Stimulated activated CD8-positive, alpha-beta memory T cell treated with anti-CD3 and anti-CD28 coated beads, Interleukin-4, amount 100 ng/mL, for 48 hours (primary cell): ENCODE measurements at regions not wholly inside any gene's neighbourhood (a gene's known extent, or its start where the extent isn't known, plus 50 kb on each side); places are given as distances from the start of the nearest gene placed in this dataset.
A peak's percentile ranks its signal among the peaks of the same experiment; 100 is the strongest.
"Not testable (repeated sequence)": the region's sequence is repeated elsewhere in the genome, so short reads cannot be mapped to it uniquely, and the experiment has no call there.

Source experiments
- DNase-seq: peaks from one replicate; pipeline ENCODE4 v3.0.0-alpha.2; 2020

GRCh38 chr18:60007661-60008060, 107.9 kb downstream of the PMAIP1 start:
- no peak for DNase-seq

GRCh38 chr18:60003610-60004185, 103.9 kb downstream of the PMAIP1 start:
- no peak for DNase-seq

- DNase-seq: peak; percentile 41
These were observed 96.7 kb downstream of the PMAIP1 start for GRCh38 chr18:59996370-59996966.

GRCh38 chr18:59994357-59994756, 94.6 kb downstream of the PMAIP1 start:
- no peak for DNase-seq

GRCh38 chr18:59993560-59993959, 93.8 kb downstream of the PMAIP1 start:
- no peak for DNase-seq

GRCh38 chr18:59990121-59990823, 90.5 kb downstream of the PMAIP1 start:
- no peak for DNase-seq

GRCh38 chr18:59988098-59988706, 88.4 kb downstream of the PMAIP1 start:
- DNase-seq: peak; percentile 67

- no peak for DNase-seq
These were observed 87.3 kb downstream of the PMAIP1 start for GRCh38 chr18:59987102-59987501.

- no peak for DNase-seq
These were observed 86.3 kb downstream of the PMAIP1 start for GRCh38 chr18:59986139-59986538.

GRCh38 chr18:59985289-59985688, 85.5 kb downstream of the PMAIP1 start:
- DNase-seq: no peak

- no peak for DNase-seq
These were observed 83.7 kb downstream of the PMAIP1 start for GRCh38 chr18:59983506-59983905.

- DNase-seq: no peak
These were observed 80.4 kb downstream of the PMAIP1 start for GRCh38 chr18:59980188-59980637.

- no peak for DNase-seq
These were observed 72.2 kb downstream of the PMAIP1 start for GRCh38 chr18:59971871-59972428.

GRCh38 chr18:59971144-59971543, 71.3 kb downstream of the PMAIP1 start:
- not testable (repeated sequence) for DNase-seq

- DNase-seq: not testable (repeated sequence)
These were observed 69.8 kb downstream of the PMAIP1 start for GRCh38 chr18:59969477-59970028.

GRCh38 chr18:59968583-59968982, 68.8 kb downstream of the PMAIP1 start:
- no peak for DNase-seq

GRCh38 chr18:59967878-59968277, 68.1 kb downstream of the PMAIP1 start:
- DNase-seq: no peak

GRCh38 chr18:59966913-59967312, 67.1 kb downstream of the PMAIP1 start:
- DNase-seq: no peak

GRCh38 chr18:59963229-59963628, 63.4 kb downstream of the PMAIP1 start:
- no peak for DNase-seq

- DNase-seq: no peak
These were observed 61.3 kb downstream of the PMAIP1 start for GRCh38 chr18:59961070-59961469.

GRCh38 chr18:59960272-59960671, 60.5 kb downstream of the PMAIP1 start:
- no peak for DNase-seq

- no peak for DNase-seq
These were observed 59.8 kb downstream of the PMAIP1 start for GRCh38 chr18:59959606-59960005.

GRCh38 chr18:59959073-59959472, 59.3 kb downstream of the PMAIP1 start:
- DNase-seq: no peak
